ENCODE measurements at regions not wholly inside any gene's neighbourhood (a gene's known extent, or its start where the extent isn't known, plus 50 kb on each side); places are given as distances from the start of the nearest gene placed in this dataset.

DNA sequence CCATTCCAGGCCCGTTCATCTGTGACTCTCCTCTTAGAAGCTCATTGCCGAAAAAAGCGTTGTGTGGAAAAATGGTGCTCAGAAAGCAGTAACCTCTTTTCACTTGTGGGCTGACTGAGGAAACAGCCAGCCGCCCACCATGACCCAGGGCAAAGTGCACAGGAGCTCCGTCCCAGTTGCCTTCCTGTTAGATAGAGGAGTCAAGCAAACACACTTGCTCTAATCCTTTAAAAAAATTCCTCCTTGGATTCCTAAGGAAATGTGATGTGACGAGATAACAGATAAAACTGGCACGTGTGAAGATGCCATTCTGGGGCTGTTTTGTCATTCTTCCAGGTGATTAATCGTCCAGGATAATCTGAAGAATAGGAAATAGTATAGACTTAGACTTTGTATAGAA is 396.8 kb upstream of the DDHD1 start:
- TF ChIP-seq, protein P1, sequence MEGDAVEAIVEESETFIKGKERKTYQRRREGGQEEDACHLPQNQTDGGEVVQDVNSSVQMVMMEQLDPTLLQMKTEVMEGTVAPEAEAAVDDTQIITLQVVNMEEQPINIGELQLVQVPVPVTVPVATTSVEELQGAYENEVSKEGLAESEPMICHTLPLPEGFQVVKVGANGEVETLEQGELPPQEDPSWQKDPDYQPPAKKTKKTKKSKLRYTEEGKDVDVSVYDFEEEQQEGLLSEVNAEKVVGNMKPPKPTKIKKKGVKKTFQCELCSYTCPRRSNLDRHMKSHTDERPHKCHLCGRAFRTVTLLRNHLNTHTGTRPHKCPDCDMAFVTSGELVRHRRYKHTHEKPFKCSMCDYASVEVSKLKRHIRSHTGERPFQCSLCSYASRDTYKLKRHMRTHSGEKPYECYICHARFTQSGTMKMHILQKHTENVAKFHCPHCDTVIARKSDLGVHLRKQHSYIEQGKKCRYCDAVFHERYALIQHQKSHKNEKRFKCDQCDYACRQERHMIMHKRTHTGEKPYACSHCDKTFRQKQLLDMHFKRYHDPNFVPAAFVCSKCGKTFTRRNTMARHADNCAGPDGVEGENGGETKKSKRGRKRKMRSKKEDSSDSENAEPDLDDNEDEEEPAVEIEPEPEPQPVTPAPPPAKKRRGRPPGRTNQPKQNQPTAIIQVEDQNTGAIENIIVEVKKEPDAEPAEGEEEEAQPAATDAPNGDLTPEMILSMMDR (IDR thresholded peaks at IDR 0.05): no peak
- no peak for TF ChIP-seq EP300 (IDR thresholded peaks at IDR 0.05)

All from ovary (tissue), 3 donors.